ENCODE measurements at regions not wholly inside any gene's neighbourhood (a gene's known extent, or its start where the extent isn't known, plus 50 kb on each side); places are given as distances from the start of the nearest gene placed in this dataset.

DNA sequence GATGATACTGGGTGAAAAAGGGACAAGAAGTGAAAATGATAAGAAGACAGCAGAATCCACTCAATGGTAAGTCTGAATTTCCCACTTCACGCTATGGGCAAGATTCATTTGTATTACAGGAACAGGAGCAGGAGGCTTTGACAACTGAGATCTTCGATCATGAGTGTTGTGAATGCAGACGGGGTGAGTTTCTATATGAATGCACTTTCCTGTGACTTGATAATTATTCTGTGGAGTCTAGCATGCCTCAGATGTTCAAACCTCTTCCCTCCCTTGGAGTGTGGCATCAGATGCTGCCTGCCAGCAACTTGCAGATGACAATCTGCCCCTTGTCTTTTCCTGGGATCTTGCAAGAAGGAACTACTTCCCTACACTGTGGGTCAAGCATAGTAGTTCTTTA lies 225.4 kb downstream of the HLX start:
- Histone ChIP-seq H3K36me3 (ENCODE audit: control insufficient read depth, insufficient read depth, low read length) (no peaks in the 10 kb centered on the region), H3K9me3 (ENCODE audit: control insufficient read depth, insufficient read depth, low read length) (no peaks in the 10 kb centered on the region), H3K27me3 (ENCODE audit: control insufficient read depth, insufficient read depth, low read length) (no peaks in the 10 kb centered on the region), H3K27ac (ENCODE audit: low read length) (no peak overlapping the region), H3K4me3 (ENCODE audit: low read length) (no peak overlapping the region), H3K4me1 (ENCODE audit: control insufficient read depth, insufficient read depth, low read length) (peaks cover 7% of the 10 kb centered on the region)
- peaks cover under 1% of the 10 kb centered on the region for H3K36me3 Mint-ChIP-seq
- TF ChIP-seq, protein P1, sequence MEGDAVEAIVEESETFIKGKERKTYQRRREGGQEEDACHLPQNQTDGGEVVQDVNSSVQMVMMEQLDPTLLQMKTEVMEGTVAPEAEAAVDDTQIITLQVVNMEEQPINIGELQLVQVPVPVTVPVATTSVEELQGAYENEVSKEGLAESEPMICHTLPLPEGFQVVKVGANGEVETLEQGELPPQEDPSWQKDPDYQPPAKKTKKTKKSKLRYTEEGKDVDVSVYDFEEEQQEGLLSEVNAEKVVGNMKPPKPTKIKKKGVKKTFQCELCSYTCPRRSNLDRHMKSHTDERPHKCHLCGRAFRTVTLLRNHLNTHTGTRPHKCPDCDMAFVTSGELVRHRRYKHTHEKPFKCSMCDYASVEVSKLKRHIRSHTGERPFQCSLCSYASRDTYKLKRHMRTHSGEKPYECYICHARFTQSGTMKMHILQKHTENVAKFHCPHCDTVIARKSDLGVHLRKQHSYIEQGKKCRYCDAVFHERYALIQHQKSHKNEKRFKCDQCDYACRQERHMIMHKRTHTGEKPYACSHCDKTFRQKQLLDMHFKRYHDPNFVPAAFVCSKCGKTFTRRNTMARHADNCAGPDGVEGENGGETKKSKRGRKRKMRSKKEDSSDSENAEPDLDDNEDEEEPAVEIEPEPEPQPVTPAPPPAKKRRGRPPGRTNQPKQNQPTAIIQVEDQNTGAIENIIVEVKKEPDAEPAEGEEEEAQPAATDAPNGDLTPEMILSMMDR (IDR thresholded peaks at IDR 0.05), result no peak
- H3K27me3 Mint-ChIP-seq (ENCODE audit: low read depth in 2 of 2), result no peaks in the 10 kb centered on the region
- DNase-seq (no peak), ATAC-seq (no peak)
- intact Hi-C loops (cut with micrococcal nuclease), result no loop called here
- 75% methylated on average over 3 of the region's 3 CpGs for WGBS (ENCODE audit: insufficient coverage)
- no peaks in the 10 kb centered on the region for H3K4me1 Mint-ChIP-seq
- peaks cover 2 to 5% of the 10 kb centered on the region in 2 donors for H3K9me3 Mint-ChIP-seq
- no peak overlapping the region for H3K4me3 Mint-ChIP-seq
- H3K27ac Mint-ChIP-seq, result no peak overlapping the region

DNA sequence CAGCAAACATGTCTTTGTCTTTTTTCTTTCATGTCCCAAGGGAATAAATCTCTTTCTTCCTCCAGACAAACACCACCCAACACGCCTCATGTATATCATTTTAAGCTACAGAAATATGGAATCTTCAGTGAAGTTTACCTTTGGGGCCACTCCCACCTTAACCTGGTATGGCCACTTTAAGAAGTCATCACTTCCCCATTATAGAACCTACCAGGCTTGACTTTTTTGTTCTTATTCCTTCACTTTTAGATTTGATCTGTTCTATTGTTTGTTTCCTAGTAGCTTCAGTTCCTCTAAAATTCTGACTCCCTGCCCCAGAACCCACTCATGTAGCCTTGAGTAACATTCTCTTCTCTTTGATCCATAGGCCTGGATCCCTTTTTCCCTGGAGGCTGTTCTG lies 226.3 kb downstream of the HLX start:
- H3K27ac Mint-ChIP-seq, result no peak overlapping the region
- peaks cover 2 to 5% of the 10 kb centered on the region in 2 donors for H3K9me3 Mint-ChIP-seq
- Histone ChIP-seq H3K9me3 (ENCODE audit: control insufficient read depth, insufficient read depth, low read length) (no peaks in the 10 kb centered on the region), H3K27me3 (ENCODE audit: control insufficient read depth, insufficient read depth, low read length) (no peaks in the 10 kb centered on the region), H3K4me1 (ENCODE audit: control insufficient read depth, insufficient read depth, low read length) (no peaks in the 10 kb centered on the region), H3K27ac (ENCODE audit: low read length) (no peak overlapping the region), H3K36me3 (ENCODE audit: control insufficient read depth, insufficient read depth, low read length) (no peaks in the 10 kb centered on the region), H3K4me3 (ENCODE audit: low read length) (no peak overlapping the region)
- no peaks in the 10 kb centered on the region for H3K4me1 Mint-ChIP-seq
- 79% methylated on average over 1 of the region's 1 CpG for WGBS (ENCODE audit: insufficient coverage)
- no peak overlapping the region for H3K4me3 Mint-ChIP-seq
- ATAC-seq (no peak), DNase-seq (no peak)
- intact Hi-C loops (cut with micrococcal nuclease), result no loop called here
- H3K36me3 Mint-ChIP-seq, result no peaks in the 10 kb centered on the region
- H3K27me3 Mint-ChIP-seq (ENCODE audit: low read depth in 2 of 2), result no peaks in the 10 kb centered on the region
- TF ChIP-seq, protein P1 (IDR thresholded peaks at IDR 0.05), result no peak

DNA sequence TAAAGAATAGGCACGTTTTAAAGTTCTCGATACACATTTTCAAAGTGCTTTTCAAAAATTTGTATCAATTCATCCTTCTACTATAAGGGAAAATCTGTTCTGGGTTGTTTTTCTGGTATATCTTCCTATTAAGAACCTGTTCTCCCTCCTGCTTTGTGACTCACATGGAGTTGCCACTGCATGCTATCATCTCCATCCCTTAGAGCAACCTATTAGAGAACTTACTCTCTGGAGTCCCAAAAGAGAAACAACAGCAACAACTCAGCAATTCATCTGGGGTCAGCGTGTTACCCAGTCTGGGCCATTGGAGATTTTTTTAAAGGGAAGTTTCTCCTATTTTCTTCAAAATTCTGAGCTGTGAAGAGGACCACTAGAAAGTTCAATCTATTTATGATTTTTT lies 227.4 kb downstream of the HLX start:
- Histone ChIP-seq H3K27ac (ENCODE audit: low read length) (no peak overlapping the region), H3K9me3 (ENCODE audit: control insufficient read depth, insufficient read depth, low read length) (no peaks in the 10 kb centered on the region), H3K36me3 (ENCODE audit: control insufficient read depth, insufficient read depth, low read length) (no peaks in the 10 kb centered on the region), H3K27me3 (ENCODE audit: control insufficient read depth, insufficient read depth, low read length) (no peaks in the 10 kb centered on the region), H3K4me3 (ENCODE audit: low read length) (no peak overlapping the region), H3K4me1 (ENCODE audit: control insufficient read depth, insufficient read depth, low read length) (no peaks in the 10 kb centered on the region)
- no CpG with 5 or more reads among the region's 3 CpGs for WGBS (ENCODE audit: insufficient coverage)
- Mint-ChIP-seq H3K36me3 (no peaks in the 10 kb centered on the region), H3K4me3 (no peak overlapping the region), H3K9me3 (peaks cover 2 to 7% of the 10 kb centered on the region in 2 donors), H3K27ac (no peak overlapping the region), H3K4me1 (no peaks in the 10 kb centered on the region), H3K27me3 (ENCODE audit: low read depth in 2 of 2) (no peaks in the 10 kb centered on the region)
- ATAC-seq (no peak), DNase-seq (no peak)
- TF ChIP-seq, protein P1 (IDR thresholded peaks at IDR 0.05), result no peak
- intact Hi-C loops (cut with micrococcal nuclease), result no loop called here

DNA sequence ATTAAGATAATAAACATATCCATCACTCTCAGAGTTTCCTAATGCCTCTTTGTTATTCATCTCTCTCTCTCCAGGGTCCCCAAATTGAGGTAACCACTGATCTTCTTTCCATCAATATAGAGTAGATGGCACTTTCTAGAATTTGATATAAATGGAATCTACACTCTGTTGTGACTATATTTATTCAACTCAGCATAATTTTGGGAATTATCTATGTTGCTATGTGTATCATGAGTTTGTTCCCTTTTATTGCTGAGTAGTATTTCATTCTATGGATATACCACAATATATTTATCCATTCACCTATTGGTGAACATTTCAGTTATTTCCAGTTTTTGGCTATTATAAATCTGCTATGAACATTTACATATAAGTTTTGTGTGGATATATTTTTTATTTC lies 230.7 kb downstream of the HLX start:
- no peaks in the 10 kb centered on the region for H3K36me3 ChIP-seq (ENCODE audit: control insufficient read depth, insufficient read depth, low read length)
- DNase-seq, result no peak
- H3K4me3 ChIP-seq (ENCODE audit: low read length), result no peak overlapping the region
- no peaks in the 10 kb centered on the region for H3K4me1 ChIP-seq (ENCODE audit: control insufficient read depth, insufficient read depth, low read length)
- H3K9me3 Mint-ChIP-seq, result peaks cover 2 to 9% of the 10 kb centered on the region in 2 donors
- intact Hi-C loops (cut with micrococcal nuclease), result no loop called here
- H3K4me1 Mint-ChIP-seq, result no peaks in the 10 kb centered on the region
- no peaks in the 10 kb centered on the region for H3K27me3 Mint-ChIP-seq (ENCODE audit: low read depth in 2 of 2)
- TF ChIP-seq, protein P1 (IDR thresholded peaks at IDR 0.05), result no peak
- H3K36me3 Mint-ChIP-seq, result no peaks in the 10 kb centered on the region
- no peak for ATAC-seq
- H3K9me3 ChIP-seq (ENCODE audit: control insufficient read depth, insufficient read depth, low read length), result no peaks in the 10 kb centered on the region
- H3K4me3 Mint-ChIP-seq, result no peak overlapping the region
- H3K27me3 ChIP-seq (ENCODE audit: control insufficient read depth, insufficient read depth, low read length), result no peaks in the 10 kb centered on the region
- no peak overlapping the region for H3K27ac Mint-ChIP-seq
- H3K27ac ChIP-seq (ENCODE audit: low read length), result no peak overlapping the region

Measured in natural killer cell (primary cell).